Tibial artery (tissue), 4 donors: ENCODE measurements at regions not wholly inside any gene's neighbourhood (a gene's known extent, or its start where the extent isn't known, plus 50 kb on each side); places are given as distances from the start of the nearest gene placed in this dataset.

Source experiments
- DNase-seq, 2 donors: peaks; one replicate each; pipeline ENCODE4 v3.0.0-alpha.2; 2019
- H3K27ac ChIP-seq, 2 donors: fragments of 200-600 bp; sonication (generic) in 1 of 2; 1 replicate in 1 of 2; 2 replicates in 1 of 2; pipeline ENCODE4 v1.5.1; 2018 to 2019; ENCODE audit warnings: mild to moderate bottlenecking in 1 of 2
- H3K27me3 ChIP-seq, 2 donors: fragments of 200-600 bp; sonication (generic) in 1 of 2; one replicate each; pipeline versions ENCODE4 v1.5.1 to v1.6.0; 2016 to 2019
- H3K36me3 ChIP-seq, 3 donors: fragments of 200-600 bp; sonication (generic) in 2 of 3; one replicate each; pipeline ENCODE4 v1.5.1; 2016 to 2019; ENCODE audit warnings: mild to moderate bottlenecking in 2 of 3
- H3K4me1 ChIP-seq, 4 donors: fragments of 200-600 bp; sonication (generic) in 2 of 4; 1 replicate in 3 of 4; 2 replicates in 1 of 4; pipeline ENCODE4 v1.5.1; 2016 to 2019
- H3K4me3 ChIP-seq, 2 donors: fragments of 200-600 bp; sonication (generic) in 1 of 2; 1 replicate in 1 of 2; 2 replicates in 1 of 2; pipeline ENCODE4 v1.5.1; 2018 to 2019; ENCODE audit warnings: mild to moderate bottlenecking in 2 of 2
- H3K9me3 ChIP-seq, 3 donors: fragments of 200-600 bp; sonication (generic) in 1 of 3; one replicate each; pipeline ENCODE4 v1.5.1; 2016 to 2019
- CTCF ChIP-seq, 2 experiments: fragments of 200-600 bp in 1 of 2; fragments of 450-650 bp in 1 of 2; IDR thresholded peaks; one replicate each; pipeline ENCODE4 v1.5.1; 2017 to 2019; ENCODE audit warnings: antibody characterized with exemption in 2 of 2, mild to moderate bottlenecking in 1 of 2, moderate library complexity in 1 of 2
- intact Hi-C: fragments of 100-400 bp; cut with DNase I; formaldehyde crosslinking; loops from one replicate; pipeline ENCODE4 v1.15.0; 2023; ENCODE audit warnings: low total_unique reads

- H3K4me3 ChIP-seq: no peak overlapping the region
- no peaks in the 10 kb centered on the region for H3K27me3 ChIP-seq
- DNase-seq: no peak
- H3K27ac ChIP-seq: no peak overlapping the region
- peaks cover 5 to 18% (median 7%) of the 10 kb centered on the region in 3 donors for H3K36me3 ChIP-seq
- intact Hi-C loops: no loop called here
- no peaks in the 10 kb centered on the region for H3K9me3 ChIP-seq
- peaks cover 0 to 41% (median 7%) of the 10 kb centered on the region in 4 donors for H3K4me1 ChIP-seq
- TF ChIP-seq CTCF (IDR thresholded peaks at IDR 0.05): no peak
Measured at GRCh38 chr3:11699083-11699427, 55.3 kb upstream of the VGLL4 start.

- Histone ChIP-seq H3K4me1 (peaks cover 0 to 37% (median 7%) of the 10 kb centered on the region in 4 donors), H3K27me3 (no peaks in the 10 kb centered on the region), H3K4me3 (no peak overlapping the region), H3K36me3 (peaks cover 5 to 18% (median 7%) of the 10 kb centered on the region in 3 donors), H3K27ac (no peak overlapping the region), H3K9me3 (no peaks in the 10 kb centered on the region)
- intact Hi-C loops: no loop called here
- TF ChIP-seq CTCF (IDR thresholded peaks at IDR 0.05): no peak
- no peak for DNase-seq
Measured at GRCh38 chr3:11698326-11699082, 54.8 kb upstream of the VGLL4 start.

- no peak for TF ChIP-seq CTCF (IDR thresholded peaks at IDR 0.05)
- no peak for DNase-seq
- intact Hi-C loops: no loop called here
Measured at GRCh38 chr3:11697701-11698100, 54.0 kb upstream of the VGLL4 start.

GRCh38 chr3:11696054-11696453, 52.3 kb upstream of the VGLL4 start:
- DNase-seq: no peak
- Histone ChIP-seq H3K27me3 (no peaks in the 10 kb centered on the region), H3K9me3 (no peaks in the 10 kb centered on the region), H3K36me3 (peaks cover 5 to 19% (median 13%) of the 10 kb centered on the region in 3 donors), H3K4me1 (peaks cover 0 to 37% (median 10%) of the 10 kb centered on the region in 4 donors), H3K27ac (no peak overlapping the region), H3K4me3 (no peak overlapping the region)
- TF ChIP-seq CTCF (IDR thresholded peaks at IDR 0.05): no peak
- intact Hi-C loops: no loop called here

More at GRCh38 chr3:11697701-11698100, 54.0 kb upstream of the VGLL4 start:
- H3K4me1 ChIP-seq: peaks cover 0 to 29% (median 7%) of the 10 kb centered on the region in 4 donors
- no peaks in the 10 kb centered on the region for H3K27me3 ChIP-seq
- H3K9me3 ChIP-seq: no peaks in the 10 kb centered on the region
- no peak overlapping the region for H3K4me3 ChIP-seq
- H3K27ac ChIP-seq: no peak overlapping the region
- peaks cover 5 to 22% (median 8%) of the 10 kb centered on the region in 3 donors for H3K36me3 ChIP-seq
